GM19395 (cell line): ENCODE measurements at regions not wholly inside any gene's neighbourhood (a gene's known extent, or its start where the extent isn't known, plus 50 kb on each side); places are given as distances from the start of the nearest gene placed in this dataset.
"Not testable (repeated sequence)": the region's sequence is repeated elsewhere in the genome, so short reads cannot be mapped to it uniquely, and the experiment has no call there.

ENCODE experiments used
- ATAC-seq: cut with Tn5 transposase; IDR thresholded peaks from one replicate; pipeline ENCODE4 v1.9.1; 2021; ENCODE audit warnings: mild to moderate bottlenecking, moderate library complexity; ENCODE audit not compliant: unreplicated experiment

GRCh38 chr5:135185481-135186065, 151.5 kb upstream of the PITX1 start:
- no peak for ATAC-seq

- no peak for ATAC-seq
Observed at GRCh38 chr5:135184646-135185045, 150.6 kb upstream of the PITX1 start.

GRCh38 chr5:135183464-135183863, 149.4 kb upstream of the PITX1 start:
- ATAC-seq: no peak

- no peak for ATAC-seq
Observed at GRCh38 chr5:135182675-135183074, 148.6 kb upstream of the PITX1 start.

GRCh38 chr5:135181653-135182052, 147.6 kb upstream of the PITX1 start:
- ATAC-seq: no peak

GRCh38 chr5:135179308-135179980, 145.4 kb upstream of the PITX1 start:
- no peak for ATAC-seq

GRCh38 chr5:135178476-135179155, 144.6 kb upstream of the PITX1 start:
- no peak for ATAC-seq

GRCh38 chr5:135177591-135177990, 143.6 kb upstream of the PITX1 start:
- ATAC-seq: no peak

- no peak for ATAC-seq
Observed at GRCh38 chr5:135176991-135177390, 143.0 kb upstream of the PITX1 start.

- no peak for ATAC-seq
Observed at GRCh38 chr5:135174315-135175096, 140.5 kb upstream of the PITX1 start.

- ATAC-seq: no peak
Observed at GRCh38 chr5:135173662-135174290, 139.7 kb upstream of the PITX1 start.

- ATAC-seq: no peak
Observed at GRCh38 chr5:135172718-135173117, 138.7 kb upstream of the PITX1 start.

- ATAC-seq: no peak
Observed at GRCh38 chr5:135171336-135171735, 137.3 kb upstream of the PITX1 start.

- no peak for ATAC-seq
Observed at GRCh38 chr5:135170500-135170899, 136.5 kb upstream of the PITX1 start.

GRCh38 chr5:135169753-135170152, 135.7 kb upstream of the PITX1 start:
- no peak for ATAC-seq

- ATAC-seq: no peak
Observed at GRCh38 chr5:135167634-135168033, 133.6 kb upstream of the PITX1 start.

GRCh38 chr5:135164873-135165614, 131.0 kb upstream of the PITX1 start:
- not testable (repeated sequence) for ATAC-seq

GRCh38 chr5:135163964-135164363, 129.9 kb upstream of the PITX1 start:
- ATAC-seq: no peak

- no peak for ATAC-seq
Observed at GRCh38 chr5:135163391-135163790, 129.4 kb upstream of the PITX1 start.

GRCh38 chr5:135162661-135163265, 128.7 kb upstream of the PITX1 start:
- ATAC-seq: no peak
